Uterus (tissue), 3 donors: ENCODE measurements at regions not wholly inside any gene's neighbourhood (a gene's known extent, or its start where the extent isn't known, plus 50 kb on each side); places are given as distances from the start of the nearest gene placed in this dataset.

ENCODE experiments used
- DNase-seq, 2 donors: peaks; one replicate each; pipeline ENCODE4 v3.0.0-alpha.2; 2019 to 2020
- H3K27ac ChIP-seq, 2 donors: fragments of 200-600 bp; sonication (generic); 1 replicate in 1 of 2; 2 replicates in 1 of 2; pipeline ENCODE4 v1.5.1; 2016 to 2018
- H3K27me3 ChIP-seq, 2 donors: fragments of 200-600 bp; sonication (generic); one replicate each; pipeline ENCODE4 v1.5.1; 2018 to 2019; ENCODE audit warnings: control low read depth in 1 of 2
- H3K36me3 ChIP-seq, 2 donors: fragments of 200-600 bp; sonication (generic); one replicate each; pipeline ENCODE4 v1.5.1; 2019; ENCODE audit warnings: control low read depth in 1 of 2
- H3K4me1 ChIP-seq, 2 donors: fragments of 200-600 bp; sonication (generic); one replicate each; pipeline ENCODE4 v1.5.1; 2018 to 2019; ENCODE audit warnings: control low read depth in 1 of 2
- H3K4me3 ChIP-seq, 2 donors: fragments of 200-600 bp; sonication (generic); 1 replicate in 1 of 2; 2 replicates in 1 of 2; pipeline ENCODE4 v1.5.1; 2018 to 2019; ENCODE audit warnings: mild to moderate bottlenecking in 1 of 2
- H3K9me3 ChIP-seq, 2 donors: fragments of 200-600 bp; sonication (generic); one replicate each; pipeline ENCODE4 v1.5.1; 2019; ENCODE audit warnings: control low read depth in 1 of 2
- CTCF ChIP-seq, 4 experiments: fragments of 200-600 bp in 2 of 4; fragments of 450-650 bp in 2 of 4; sonication (generic) in 2 of 4; IDR thresholded peaks; one replicate each; pipeline ENCODE4 v1.5.1; 2016 to 2019; ENCODE audit warnings: antibody characterized with exemption in 4 of 4, mild to moderate bottlenecking in 2 of 4, moderate library complexity in 1 of 4
- POLR2A ChIP-seq, 2 donors: fragments of 450-650 bp; IDR thresholded peaks; one replicate each; pipeline ENCODE4 v1.6.1; 2016; ENCODE audit warnings: antibody characterized with exemption in 2 of 2, mild to moderate bottlenecking in 1 of 2, moderate library complexity in 1 of 2
- intact Hi-C: fragments of 100-400 bp; cut with DNase I; formaldehyde crosslinking; loops from one replicate; pipeline ENCODE4 v1.15.1; 2023; ENCODE audit warnings: low total_unique reads
- donor health status: DM: yes; HTN: yes; CAD: no.

- Histone ChIP-seq H3K9me3 (no peaks in the 10 kb centered on the region), H3K36me3 (no peaks in the 10 kb centered on the region), H3K4me3 (no peak overlapping the region), H3K27ac (no peak overlapping the region), H3K4me1 (no peaks in the 10 kb centered on the region), H3K27me3 (no peaks in the 10 kb centered on the region)
- no peak for DNase-seq
- TF ChIP-seq CTCF (IDR thresholded peaks at IDR 0.05) = no peak
- TF ChIP-seq POLR2A (IDR thresholded peaks at IDR 0.05) = no peak
- intact Hi-C loops = no loop called here
These were observed 488.3 kb downstream of the CCDC85A start for GRCh38 chr2:56671973-56672569.

- H3K36me3 ChIP-seq = no peaks in the 10 kb centered on the region
- intact Hi-C loops = no loop called here
- no peaks in the 10 kb centered on the region for H3K4me1 ChIP-seq
These were observed 490.3 kb downstream of the CCDC85A start for GRCh38 chr2:56674084-56674483.

GRCh38 chr2:56676966-56677365, 493.2 kb downstream of the CCDC85A start:
- intact Hi-C loops = no loop called here
- no peak overlapping the region for H3K4me3 ChIP-seq
- H3K4me1 ChIP-seq = no peaks in the 10 kb centered on the region
- DNase-seq = no peak
- H3K36me3 ChIP-seq = no peaks in the 10 kb centered on the region
- H3K27ac ChIP-seq = no peak overlapping the region
- no peak for TF ChIP-seq CTCF (IDR thresholded peaks at IDR 0.05)
- no peak for TF ChIP-seq POLR2A (IDR thresholded peaks at IDR 0.05)
- no peaks in the 10 kb centered on the region for H3K27me3 ChIP-seq
- no peaks in the 10 kb centered on the region for H3K9me3 ChIP-seq

More at GRCh38 chr2:56674084-56674483, 490.3 kb downstream of the CCDC85A start:
- no peaks in the 10 kb centered on the region for H3K27me3 ChIP-seq
- no peak overlapping the region for H3K27ac ChIP-seq
- no peak for TF ChIP-seq POLR2A (IDR thresholded peaks at IDR 0.05)
- TF ChIP-seq CTCF (IDR thresholded peaks at IDR 0.05) = no peak
- no peak for DNase-seq
- no peak overlapping the region for H3K4me3 ChIP-seq
- no peaks in the 10 kb centered on the region for H3K9me3 ChIP-seq

GRCh38 chr2:56680971-56681631, 497.3 kb downstream of the CCDC85A start:
- intact Hi-C loops = no loop called here
- no peaks in the 10 kb centered on the region for H3K9me3 ChIP-seq
- H3K36me3 ChIP-seq = no peaks in the 10 kb centered on the region
- no peaks in the 10 kb centered on the region for H3K27me3 ChIP-seq
- no peak for DNase-seq
- no peaks in the 10 kb centered on the region for H3K4me1 ChIP-seq
- no peak overlapping the region for H3K27ac ChIP-seq
- H3K4me3 ChIP-seq = no peak overlapping the region
- TF ChIP-seq POLR2A (IDR thresholded peaks at IDR 0.05) = no peak
- TF ChIP-seq CTCF (IDR thresholded peaks at IDR 0.05) = no peak

- H3K36me3 ChIP-seq = no peaks in the 10 kb centered on the region
- no peaks in the 10 kb centered on the region for H3K27me3 ChIP-seq
- H3K27ac ChIP-seq = no peak overlapping the region
- intact Hi-C loops = no loop called here
- no peaks in the 10 kb centered on the region for H3K9me3 ChIP-seq
- no peak for DNase-seq
- TF ChIP-seq CTCF (IDR thresholded peaks at IDR 0.05) (no peak), POLR2A (IDR thresholded peaks at IDR 0.05) (no peak)
- H3K4me1 ChIP-seq = no peaks in the 10 kb centered on the region
- no peak overlapping the region for H3K4me3 ChIP-seq
These were observed 498.0 kb downstream of the CCDC85A start for GRCh38 chr2:56681659-56682396.
